SK-N-MC (cell line): ENCODE measurements at regions not wholly inside any gene's neighbourhood (a gene's known extent, or its start where the extent isn't known, plus 50 kb on each side); places are given as distances from the start of the nearest gene placed in this dataset.

Source experiments
- DNase-seq: peaks from one replicate; pipeline ENCODE4 v3.0.0-alpha.2; 2011; ENCODE audit warnings: low read depth, low spot score
- H3K27ac ChIP-seq: fragments of 200-600 bp; sonication (generic); 2 replicates; pipeline ENCODE4 v1.5.1; 2016; ENCODE audit warnings: mixed run types
- H3K36me3 ChIP-seq: fragments of 200-600 bp; sonication (generic); 2 replicates; pipeline ENCODE4 v1.6.1; 2017; ENCODE audit warnings: antibody characterized with exemption, low read length, mixed read lengths; ENCODE audit not compliant: insufficient read depth
- H3K4me3 ChIP-seq: fragments of 200-600 bp; sonication (generic); 2 replicates; pipeline ENCODE4 v1.5.1; 2016
- H3K9ac ChIP-seq: fragments of 200-600 bp; sonication (generic); 2 replicates; pipeline ENCODE4 v1.8.0; 2017; ENCODE audit warnings: mixed run types, mixed read lengths; ENCODE audit not compliant: insufficient read length
- H3K9me3 ChIP-seq: fragments of 200-600 bp; sonication (generic); 2 replicates; pipeline ENCODE4 v1.6.1; 2017; ENCODE audit warnings: low read depth, mild to moderate bottlenecking, antibody characterized with exemption, low read length, moderate library complexity, mixed read lengths
- EZH2 ChIP-seq: fragments of 200-600 bp; sonication (generic); IDR thresholded peaks from one replicate; pipeline ENCODE4 v1.6.1; 2017; ENCODE audit warnings: antibody characterized with exemption
- FOXP2 ChIP-seq: optimal IDR thresholded peaks from 2 replicates; pipeline ENCODE3; 2011; ENCODE audit warnings: mild to moderate bottlenecking, moderate library complexity; ENCODE audit not compliant: insufficient read depth; ENCODE audit errors: extremely low read length, control extremely low read depth
- POLR2AphosphoS5 ChIP-seq: IDR thresholded peaks from 2 replicates; pipeline ENCODE4 v1.6.1; 2012; ENCODE audit warnings: mild to moderate bottlenecking, low read depth, low read length, borderline replicate concordance

GRCh38 chr13:22262001-22262885 is 591.4 kb downstream of the FGF9 start:
- H3K27ac ChIP-seq = no peak overlapping the region
- no peak overlapping the region for H3K9ac ChIP-seq
- no peak overlapping the region for H3K4me3 ChIP-seq
- TF ChIP-seq FOXP2 (no peak), EZH2 (no peak), POLR2AphosphoS5 (no peak)
- H3K9me3 ChIP-seq = no peaks in the 10 kb centered on the region
- H3K36me3 ChIP-seq = no peaks in the 10 kb centered on the region
- DNase-seq = no peak

DNA sequence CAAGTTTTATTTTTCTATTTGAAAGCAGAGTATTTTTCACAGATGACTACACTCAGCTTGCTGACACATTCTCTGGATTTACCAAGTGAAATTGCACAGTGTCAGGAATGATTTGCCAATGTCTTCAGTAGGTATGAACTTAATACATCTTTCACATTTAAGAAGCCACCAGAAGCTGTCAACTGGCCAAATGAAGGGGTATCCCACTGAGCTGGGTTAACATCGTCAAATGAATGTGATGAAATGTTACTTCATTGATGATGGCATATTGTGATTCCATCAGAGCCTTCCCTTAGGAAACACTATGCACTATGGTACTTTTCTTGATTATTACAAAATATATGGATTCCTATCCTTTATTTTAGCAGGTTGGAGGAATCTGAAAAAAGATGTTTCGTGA is 592.3 kb downstream of the FGF9 start:
- no peak overlapping the region for H3K9ac ChIP-seq
- TF ChIP-seq EZH2 (no peak), FOXP2 (no peak), POLR2AphosphoS5 (no peak)
- H3K9me3 ChIP-seq = no peaks in the 10 kb centered on the region
- H3K4me3 ChIP-seq = no peak overlapping the region
- no peaks in the 10 kb centered on the region for H3K36me3 ChIP-seq
- no peak overlapping the region for H3K27ac ChIP-seq
- DNase-seq = no peak

- Histone ChIP-seq H3K9me3 (no peaks in the 10 kb centered on the region), H3K27ac (no peak overlapping the region), H3K4me3 (no peak overlapping the region), H3K36me3 (no peaks in the 10 kb centered on the region), H3K9ac (no peak overlapping the region)
- no peak for TF ChIP-seq POLR2AphosphoS5
- TF ChIP-seq EZH2 = no peak
- TF ChIP-seq FOXP2 = no peak
- no peak for DNase-seq
Observed at GRCh38 chr13:22265563-22265962, 594.7 kb downstream of the FGF9 start.

DNA sequence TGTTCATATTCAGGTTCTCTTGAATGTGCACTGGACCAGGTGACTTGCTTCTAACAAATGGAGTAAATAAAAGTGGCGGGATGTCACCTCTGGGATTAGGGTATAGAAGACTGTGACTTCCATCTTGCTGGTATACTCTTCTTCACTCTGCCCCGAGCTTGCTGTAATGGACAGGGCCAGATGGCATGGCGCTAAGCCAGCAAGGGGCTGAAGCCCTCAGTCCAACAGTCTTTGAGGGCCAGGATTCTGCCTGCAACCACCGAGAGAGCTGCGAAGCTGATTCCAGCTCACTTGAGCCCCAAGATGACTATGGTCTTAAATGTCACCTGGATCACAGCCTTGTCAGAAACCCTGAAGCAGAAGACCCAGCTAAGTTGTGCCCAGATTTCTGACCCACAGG is 600.0 kb downstream of the FGF9 start:
- Histone ChIP-seq H3K4me3 (no peak overlapping the region), H3K9me3 (no peaks in the 10 kb centered on the region), H3K27ac (no peak overlapping the region), H3K9ac (no peak overlapping the region), H3K36me3 (no peaks in the 10 kb centered on the region)
- TF ChIP-seq EZH2 (no peak), POLR2AphosphoS5 (no peak), FOXP2 (no peak)
- no peak for DNase-seq

DNA sequence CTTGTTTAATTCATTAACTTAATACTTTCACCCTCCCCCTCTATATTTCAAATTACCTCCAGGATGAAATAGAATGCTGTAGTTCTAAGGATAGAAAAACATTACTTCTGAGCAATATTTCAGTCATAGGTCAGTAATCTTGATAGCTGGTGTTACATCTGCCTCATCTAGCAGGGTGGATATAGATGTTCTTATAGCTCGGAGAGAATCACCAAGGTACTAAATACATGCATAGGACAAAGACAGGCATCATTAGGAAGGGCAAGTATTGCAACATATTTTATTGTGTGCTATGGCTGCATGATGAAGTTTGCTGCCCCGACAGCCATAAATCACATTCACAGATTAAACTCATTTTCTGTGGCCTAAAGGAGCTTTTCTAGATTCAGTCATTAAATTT is 601.0 kb downstream of the FGF9 start:
- TF ChIP-seq FOXP2 = no peak
- TF ChIP-seq EZH2 = no peak
- TF ChIP-seq POLR2AphosphoS5 = no peak
- Histone ChIP-seq H3K9ac (no peak overlapping the region), H3K36me3 (no peaks in the 10 kb centered on the region), H3K27ac (no peak overlapping the region), H3K9me3 (no peaks in the 10 kb centered on the region), H3K4me3 (no peak overlapping the region)
- no peak for DNase-seq

GRCh38 chr13:22275393-22275792 is 604.5 kb downstream of the FGF9 start:
- H3K9me3 ChIP-seq = no peaks in the 10 kb centered on the region
- no peak overlapping the region for H3K9ac ChIP-seq
- DNase-seq = no peak
- no peak overlapping the region for H3K4me3 ChIP-seq
- TF ChIP-seq POLR2AphosphoS5 (no peak), FOXP2 (no peak), EZH2 (no peak)
- no peak overlapping the region for H3K27ac ChIP-seq
- no peaks in the 10 kb centered on the region for H3K36me3 ChIP-seq

DNA sequence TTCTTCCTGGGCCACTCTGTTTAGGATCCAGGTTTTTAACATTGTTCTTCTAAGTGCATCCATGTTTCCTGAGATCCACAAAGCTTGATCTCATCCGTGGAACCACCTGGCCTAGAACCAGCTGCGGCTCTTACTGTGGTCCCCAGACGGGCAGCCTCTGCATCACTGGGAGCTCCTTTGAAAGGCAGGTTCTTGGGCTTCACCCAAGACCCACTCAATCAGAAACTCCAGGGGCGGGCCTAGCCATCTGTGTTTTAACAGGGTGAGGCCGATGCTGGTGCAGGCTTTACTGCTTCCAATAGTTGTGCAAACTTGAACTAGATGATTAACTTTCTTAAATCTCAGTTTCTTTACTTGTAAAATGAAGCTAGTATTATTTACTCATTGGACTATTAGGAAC is 605.7 kb downstream of the FGF9 start:
- Histone ChIP-seq H3K4me3 (no peak overlapping the region), H3K36me3 (no peaks in the 10 kb centered on the region), H3K9ac (no peak overlapping the region), H3K9me3 (no peaks in the 10 kb centered on the region), H3K27ac (no peak overlapping the region)
- DNase-seq = no peak
- TF ChIP-seq EZH2 (no peak), FOXP2 (no peak), POLR2AphosphoS5 (no peak)

DNA sequence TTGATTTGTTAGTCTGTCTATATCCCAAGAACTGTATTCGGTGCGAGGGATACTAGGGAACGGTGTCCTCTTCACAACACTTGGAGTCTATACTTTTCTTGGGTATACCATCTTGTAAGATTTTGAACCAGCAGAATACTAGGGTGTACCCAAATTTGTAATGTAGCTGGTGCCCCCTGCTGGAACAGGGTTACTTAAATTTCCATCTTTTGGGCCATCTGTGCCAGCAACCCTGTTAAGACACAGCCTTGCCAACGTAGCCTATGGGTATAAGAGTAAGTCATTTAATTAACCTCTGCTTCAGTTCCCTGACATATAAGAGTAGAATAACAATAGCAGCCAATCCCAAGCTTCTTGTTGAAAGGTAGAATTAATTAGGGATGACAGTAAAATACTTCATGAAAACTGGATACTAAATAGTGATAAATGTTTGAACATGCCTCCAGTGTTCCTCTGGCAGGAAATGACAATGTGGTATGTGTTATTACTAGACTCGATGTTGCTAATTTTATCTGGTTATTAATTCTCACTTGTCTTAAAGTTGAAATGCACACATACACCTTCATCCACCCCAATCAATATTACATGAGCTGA is 607.6 kb downstream of the FGF9 start:
- no peak overlapping the region for H3K4me3 ChIP-seq
- no peaks in the 10 kb centered on the region for H3K9me3 ChIP-seq
- H3K27ac ChIP-seq = no peak overlapping the region
- no peak overlapping the region for H3K9ac ChIP-seq
- no peaks in the 10 kb centered on the region for H3K36me3 ChIP-seq
- peak; percentile 5 for DNase-seq
- TF ChIP-seq POLR2AphosphoS5 (no peak), FOXP2 (no peak), EZH2 (no peak)

GRCh38 chr13:22285867-22286266 is 615.0 kb downstream of the FGF9 start:
- no peak for TF ChIP-seq EZH2
- TF ChIP-seq FOXP2 = no peak
- no peak for TF ChIP-seq POLR2AphosphoS5
- no peak for DNase-seq
- Histone ChIP-seq H3K36me3 (no peaks in the 10 kb centered on the region), H3K9me3 (no peaks in the 10 kb centered on the region), H3K4me3 (no peak overlapping the region), H3K27ac (no peak overlapping the region), H3K9ac (no peak overlapping the region)
